ENCODE measurements at regions not wholly inside any gene's neighbourhood (a gene's known extent, or its start where the extent isn't known, plus 50 kb on each side); places are given as distances from the start of the nearest gene placed in this dataset.

DNA sequence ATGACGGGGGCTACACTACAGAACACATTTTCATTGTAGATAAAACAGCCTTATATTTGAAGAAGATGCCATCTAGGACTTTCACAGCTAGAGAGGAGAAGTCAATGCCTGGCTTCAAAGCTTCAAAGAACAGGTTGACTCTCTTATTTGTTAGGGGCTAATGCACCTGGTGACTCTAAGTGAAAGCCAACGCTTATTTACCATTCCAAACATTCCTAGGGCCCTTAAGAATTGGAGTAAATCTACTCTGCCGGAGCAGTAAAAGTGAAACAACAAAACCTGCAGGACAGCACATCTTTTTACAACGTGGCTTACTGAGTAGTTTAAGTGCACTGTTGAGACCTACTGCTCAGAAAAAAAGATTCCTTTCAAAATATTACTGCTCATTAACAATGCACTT is 487.2 kb upstream of the SOX5 start:
- no peaks in the 10 kb centered on the region for H3K79me2 ChIP-seq (ENCODE audit: insufficient read depth, low read length)
- no peak overlapping the region for H3K9ac ChIP-seq (ENCODE audit: low read length)
- no peak for ATAC-seq
- intact Hi-C loops (cut with micrococcal nuclease), result no loop called here
- no peak overlapping the region for H3K4me3 ChIP-seq (replicated peaks in 1 of 2; ENCODE audit: low read depth in 1 of 2, low read length in 2 of 2)
- ChIA-PET POLR2A (no interaction called here), RAD21 (ENCODE audit: low non-redundant PET in 1 of 2, low total read pairs in 2 of 2, uncharacterized antibody in 2 of 2, unreplicated experiment in 2 of 2) (no interaction called here), CTCF (no interaction called here)
- TF ChIP-seq JUND (IDR thresholded peaks at IDR 0.05) (no peak), TCF7L2 (IDR thresholded peaks at IDR 0.05; ENCODE audit: borderline replicate concordance, extremely low read depth, insufficient read depth, insufficient read length) (no peak), YY1 (IDR thresholded peaks at IDR 0.05; ENCODE audit: extremely low read depth, insufficient replicate concordance, low read depth, low read length) (no peak), EZH2 (IDR thresholded peaks at IDR 0.05) (no peak), SP1 (IDR thresholded peaks at IDR 0.05; ENCODE audit: low read depth) (no peak), FOSL1 (IDR thresholded peaks at IDR 0.05; ENCODE audit: low read depth) (no peak), CEBPB (IDR thresholded peaks at IDR 0.05; ENCODE audit: low read depth) (no peak), CBX3 (IDR thresholded peaks at IDR 0.05; ENCODE audit: low read depth) (no peak), EGR1 (IDR thresholded peaks at IDR 0.05; ENCODE audit: low read depth) (no peak), ELF1 (IDR thresholded peaks at IDR 0.05; ENCODE audit: borderline replicate concordance, low read depth) (no peak)
- TF ChIP-seq, protein P1, sequence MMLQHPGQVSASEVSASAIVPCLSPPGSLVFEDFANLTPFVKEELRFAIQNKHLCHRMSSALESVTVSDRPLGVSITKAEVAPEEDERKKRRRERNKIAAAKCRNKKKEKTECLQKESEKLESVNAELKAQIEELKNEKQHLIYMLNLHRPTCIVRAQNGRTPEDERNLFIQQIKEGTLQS (IDR thresholded peaks at IDR 0.05), result no peak
- TF ChIP-seq, protein P2, sequence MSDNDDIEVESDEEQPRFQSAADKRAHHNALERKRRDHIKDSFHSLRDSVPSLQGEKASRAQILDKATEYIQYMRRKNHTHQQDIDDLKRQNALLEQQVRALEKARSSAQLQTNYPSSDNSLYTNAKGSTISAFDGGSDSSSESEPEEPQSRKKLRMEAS (IDR thresholded peaks at IDR 0.05), result no peak
- TF ChIP-seq, protein P3, sequence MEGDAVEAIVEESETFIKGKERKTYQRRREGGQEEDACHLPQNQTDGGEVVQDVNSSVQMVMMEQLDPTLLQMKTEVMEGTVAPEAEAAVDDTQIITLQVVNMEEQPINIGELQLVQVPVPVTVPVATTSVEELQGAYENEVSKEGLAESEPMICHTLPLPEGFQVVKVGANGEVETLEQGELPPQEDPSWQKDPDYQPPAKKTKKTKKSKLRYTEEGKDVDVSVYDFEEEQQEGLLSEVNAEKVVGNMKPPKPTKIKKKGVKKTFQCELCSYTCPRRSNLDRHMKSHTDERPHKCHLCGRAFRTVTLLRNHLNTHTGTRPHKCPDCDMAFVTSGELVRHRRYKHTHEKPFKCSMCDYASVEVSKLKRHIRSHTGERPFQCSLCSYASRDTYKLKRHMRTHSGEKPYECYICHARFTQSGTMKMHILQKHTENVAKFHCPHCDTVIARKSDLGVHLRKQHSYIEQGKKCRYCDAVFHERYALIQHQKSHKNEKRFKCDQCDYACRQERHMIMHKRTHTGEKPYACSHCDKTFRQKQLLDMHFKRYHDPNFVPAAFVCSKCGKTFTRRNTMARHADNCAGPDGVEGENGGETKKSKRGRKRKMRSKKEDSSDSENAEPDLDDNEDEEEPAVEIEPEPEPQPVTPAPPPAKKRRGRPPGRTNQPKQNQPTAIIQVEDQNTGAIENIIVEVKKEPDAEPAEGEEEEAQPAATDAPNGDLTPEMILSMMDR (IDR thresholded peaks at IDR 0.05 in 2 of 3, conservative IDR thresholded peaks at IDR 0.05 in 1 of 3; ENCODE audit: borderline replicate concordance in 1 of 3, insufficient read depth in 1 of 3, low read depth in 2 of 3, low read length in 2 of 3), result no peak
- H4K20me1 ChIP-seq (ENCODE audit: insufficient read depth), result no peaks in the 10 kb centered on the region
- H3K9me3 ChIP-seq (ENCODE audit: control insufficient read depth in 1 of 2, insufficient read depth in 1 of 2, low read depth in 1 of 2, low read length in 2 of 2), result peaks cover 5 to 35% of the 10 kb centered on the region in 2 experiments; a peak in 2 of 4 replicates
- H3K27me3 ChIP-seq (ENCODE audit: insufficient read depth, low read length), result no peaks in the 10 kb centered on the region
- no TSS peak for BruUV-seq (replicated peaks)
- H2AFZ ChIP-seq (ENCODE audit: low read depth, low read length, poor library complexity, severe bottlenecking), result no peak overlapping the region
- no peaks in the 10 kb centered on the region for H3K4me1 ChIP-seq (ENCODE audit: control insufficient read depth in 1 of 2, insufficient read depth in 2 of 2, low read length in 2 of 2)
- DNase-seq (ENCODE audit: low read depth, low spot score), result no peak
- H3K36me3 ChIP-seq (ENCODE audit: control insufficient read depth in 1 of 2, insufficient read depth in 2 of 2, low read length in 2 of 2), result no peaks in the 10 kb centered on the region
- no peak overlapping the region for H3K27ac ChIP-seq (ENCODE audit: low read depth, low read length)
- H3K9me2 ChIP-seq (ENCODE audit: insufficient read depth), result no peaks in the 10 kb centered on the region
- H3K4me2 ChIP-seq (ENCODE audit: low read length), result no peak overlapping the region

All from HCT116 (cell line).